ENCODE measurements at regions not wholly inside any gene's neighbourhood (a gene's known extent, or its start where the extent isn't known, plus 50 kb on each side); places are given as distances from the start of the nearest gene placed in this dataset.

DNA sequence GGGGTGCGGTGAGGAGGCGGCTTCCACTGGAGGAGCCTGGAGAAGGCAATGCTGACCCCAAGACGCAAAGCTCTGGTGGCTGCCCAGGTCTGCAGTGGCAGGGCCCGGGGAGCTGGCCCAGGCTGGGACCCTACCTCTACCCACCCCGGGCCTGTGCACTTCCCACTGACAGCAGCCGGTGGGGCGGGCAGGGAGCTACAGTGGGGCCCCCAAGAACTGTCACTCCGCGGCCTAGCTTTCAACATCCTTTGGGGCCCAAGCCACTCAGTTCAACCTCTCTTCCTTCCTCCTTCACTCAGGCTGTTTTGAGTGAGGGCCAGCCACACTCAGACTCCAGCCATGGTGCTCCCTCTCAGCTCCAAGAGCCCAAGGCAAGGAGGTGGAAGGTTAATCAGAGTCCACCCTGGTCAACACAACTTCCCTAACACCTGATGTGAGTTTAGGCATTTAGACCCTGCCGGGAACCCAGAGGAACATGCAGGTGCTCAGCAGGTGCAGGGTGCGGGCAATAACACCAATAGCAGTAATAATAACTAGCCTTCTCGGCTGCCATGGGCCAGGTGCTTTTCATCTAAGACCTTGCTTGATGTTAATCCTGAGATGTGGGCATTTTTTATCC is 93.6 kb downstream of the ZFP36L2 start:
- POLR2A ChIA-PET = interaction anchor here (0.6 to 22.2 kb wide), 17 partner anchors 8 to 348 kb away, joined by 3 to 1375 read pairs (median 6); partner anchors contain the start of gene ZFP36L2
- ATAC-seq (ENCODE audit: low read depth) = peak; percentile 10

DNA sequence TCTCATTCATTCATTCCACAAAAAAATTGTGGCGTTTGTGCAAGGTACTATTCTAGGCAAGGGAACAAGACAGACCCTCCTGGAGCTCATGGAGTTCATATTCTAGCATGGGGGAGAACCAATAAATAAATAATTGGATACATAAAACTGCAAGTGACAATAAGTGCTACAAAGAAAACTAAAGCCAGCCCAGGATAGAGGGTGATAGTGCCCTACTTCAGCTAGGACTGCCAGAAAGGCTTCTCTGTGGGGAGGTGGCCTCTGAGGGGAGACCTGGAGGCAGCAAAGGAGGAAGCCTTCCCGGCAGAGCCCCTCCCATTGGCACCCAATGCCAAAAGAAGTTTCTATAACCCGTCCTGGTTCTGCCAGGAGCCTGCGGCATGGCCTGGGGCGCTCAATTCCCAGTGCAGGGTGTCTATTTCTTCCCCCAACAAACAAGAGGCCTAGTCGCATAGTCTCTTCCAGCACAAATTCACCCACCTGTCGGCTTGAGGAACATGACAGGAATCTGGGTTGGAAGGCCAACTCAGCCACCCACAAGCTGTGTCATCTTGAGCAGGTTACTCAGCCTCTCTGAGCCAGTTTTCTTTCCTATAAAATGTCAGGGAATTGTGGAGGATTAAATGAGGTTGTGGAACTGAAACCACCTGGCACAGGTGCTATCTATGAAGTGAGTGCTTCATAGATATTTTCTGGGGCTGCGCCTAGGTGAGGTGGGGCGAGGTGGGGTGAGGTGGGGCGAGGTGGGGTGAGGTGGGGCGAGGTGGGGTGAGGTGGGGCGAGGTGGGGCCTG is 94.3 kb downstream of the ZFP36L2 start:
- Mint-ChIP-seq H3K4me1 (peaks cover 84% of the 10 kb centered on the region), H3K27ac (peak overlapping the region; percentile 100), H3K27me3 (no peaks in the 10 kb centered on the region), H3K36me3 (peaks cover 5% of the 10 kb centered on the region), H3K9me3 (no peaks in the 10 kb centered on the region), H3K4me3 (peak overlapping the region; percentile 64)
- ATAC-seq (ENCODE audit: low read depth) = no peak
- POLR2A ChIA-PET = interaction anchor here (0.7 to 22.2 kb wide), 17 partner anchors 8 to 349 kb away, joined by 3 to 1375 read pairs (median 10); partner anchors contain the start of gene ZFP36L2
- DNase-seq = no peak

More for the DNA sequence above, 93.6 kb downstream of the ZFP36L2 start:
- peaks cover 85% of the 10 kb centered on the region for H3K4me1 Mint-ChIP-seq
- peaks cover 7% of the 10 kb centered on the region for H3K36me3 Mint-ChIP-seq
- H3K27me3 Mint-ChIP-seq = no peaks in the 10 kb centered on the region
- peak overlapping the region; percentile 64 for H3K4me3 Mint-ChIP-seq
- peak overlapping the region; percentile 100 for H3K27ac Mint-ChIP-seq
- peak; percentile 70 for DNase-seq
- H3K9me3 Mint-ChIP-seq = no peaks in the 10 kb centered on the region

DNA sequence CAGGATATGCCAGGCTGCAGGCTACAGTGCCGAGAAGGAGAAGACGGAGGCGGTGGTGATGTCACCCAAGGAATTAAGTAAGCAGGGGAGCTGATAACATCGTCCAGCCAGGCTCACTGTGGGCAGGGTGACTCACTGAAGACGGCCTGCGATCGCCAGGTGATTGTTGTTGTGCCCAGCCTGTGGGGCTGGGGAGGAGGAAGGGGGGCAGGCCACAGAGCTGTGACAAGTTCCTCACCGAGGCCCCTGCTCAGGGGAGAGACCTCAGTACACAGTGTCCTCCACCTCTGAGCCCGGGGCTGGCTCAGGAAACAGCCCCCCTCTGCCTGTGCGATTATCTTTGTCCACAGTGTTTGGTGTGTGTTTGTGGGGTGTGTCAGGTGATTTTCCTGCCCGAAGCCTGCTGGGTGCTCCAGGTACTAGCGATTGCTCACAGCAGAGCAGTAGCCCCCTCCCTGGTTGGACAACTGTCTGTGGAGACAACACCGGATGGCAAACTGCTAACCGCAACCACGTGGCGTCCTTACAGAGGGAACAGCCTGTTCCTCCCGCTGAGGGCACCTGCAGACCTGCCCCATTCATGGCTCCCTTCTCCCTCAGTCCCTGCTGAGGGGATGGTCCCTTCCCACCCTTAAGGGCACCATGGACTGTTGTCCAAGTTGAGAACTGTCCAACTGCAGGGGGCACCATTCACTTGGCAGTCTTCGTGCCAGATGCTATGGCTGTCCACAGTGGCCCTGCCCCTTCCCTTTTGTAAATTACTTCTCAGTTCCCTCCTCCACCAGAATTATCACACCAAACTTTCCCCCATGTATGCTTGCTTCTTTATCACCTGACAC is 95.1 kb downstream of the ZFP36L2 start:
- Mint-ChIP-seq H3K4me1 (peaks cover 77% of the 10 kb centered on the region), H3K4me3 (peak overlapping the region; percentile 64), H3K36me3 (peaks cover 5% of the 10 kb centered on the region), H3K27ac (peak overlapping the region; percentile 100), H3K9me3 (no peaks in the 10 kb centered on the region), H3K27me3 (no peaks in the 10 kb centered on the region)
- ATAC-seq (ENCODE audit: low read depth) (peak; percentile 49), DNase-seq (peak; percentile 83)
- POLR2A ChIA-PET = interaction anchor here (1.2 to 22.2 kb wide), 10 partner anchors 9 to 321 kb away, joined by 3 to 1375 read pairs (median 26); partner anchors contain the start of gene ZFP36L2

GRCh38 chr2:43130548-43130875 is 95.9 kb downstream of the ZFP36L2 start:
- Mint-ChIP-seq H3K36me3 (peaks cover 5% of the 10 kb centered on the region), H3K9me3 (no peaks in the 10 kb centered on the region), H3K27me3 (no peaks in the 10 kb centered on the region), H3K4me3 (peak overlapping the region; percentile 64), H3K4me1 (peaks cover 77% of the 10 kb centered on the region), H3K27ac (peak overlapping the region; percentile 100)
- POLR2A ChIA-PET = interaction anchor here (1.2 to 22.2 kb wide), 9 partner anchors 10 to 320 kb away, joined by 3 to 1375 read pairs (median 29); partner anchors contain the start of gene ZFP36L2
- DNase-seq (no peak), ATAC-seq (ENCODE audit: low read depth) (no peak)

- Mint-ChIP-seq H3K27ac (peak overlapping the region; percentile 100), H3K4me1 (peaks cover 75% of the 10 kb centered on the region), H3K9me3 (no peaks in the 10 kb centered on the region), H3K36me3 (peaks cover 5% of the 10 kb centered on the region), H3K27me3 (no peaks in the 10 kb centered on the region), H3K4me3 (peak overlapping the region; percentile 64)
- POLR2A ChIA-PET = interaction anchor here (0.7 to 22.2 kb wide), 10 partner anchors 10 to 466 kb away, joined by 3 to 1375 read pairs (median 4); partner anchors contain the start of genes THADA and ZFP36L2
- no peak for DNase-seq
- no peak for ATAC-seq (ENCODE audit: low read depth)
Measured at GRCh38 chr2:43129676-43130547, 96.5 kb downstream of the ZFP36L2 start.

DNA sequence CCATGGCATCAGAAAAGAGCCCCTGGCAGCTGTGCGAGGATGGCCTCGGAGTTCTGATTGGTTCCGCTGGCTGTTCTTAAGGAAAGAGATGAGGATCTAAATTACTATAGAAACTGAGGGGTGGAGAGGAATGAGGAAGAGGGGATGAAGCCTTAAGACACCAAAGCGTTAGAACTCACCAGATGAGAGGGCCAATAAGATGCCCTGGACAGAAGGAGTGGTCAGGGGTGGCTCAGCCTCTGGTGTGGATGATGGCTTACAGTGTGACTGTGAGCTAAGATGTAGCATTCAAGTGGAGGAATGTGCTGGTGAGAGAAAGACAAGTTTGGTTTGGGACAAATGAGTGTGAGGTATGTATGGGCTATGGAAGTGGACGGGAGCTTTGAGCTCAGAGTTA is 97.8 kb downstream of the ZFP36L2 start:
- no peaks in the 10 kb centered on the region for H3K9me3 Mint-ChIP-seq
- peak overlapping the region; percentile 100 for H3K27ac Mint-ChIP-seq
- no peaks in the 10 kb centered on the region for H3K27me3 Mint-ChIP-seq
- H3K4me3 Mint-ChIP-seq = peak overlapping the region; percentile 64
- H3K4me1 Mint-ChIP-seq = peaks cover 74% of the 10 kb centered on the region
- no peak for DNase-seq
- POLR2A ChIA-PET = interaction anchor here (0.9 to 22.2 kb wide), 8 partner anchors 8 to 467 kb away, joined by 3 to 1375 read pairs (median 5); partner anchors contain the start of genes THADA and ZFP36L2
- H3K36me3 Mint-ChIP-seq = peaks cover 5% of the 10 kb centered on the region
- ATAC-seq (ENCODE audit: low read depth) = no peak

GRCh38 chr2:43127941-43128558 is 98.4 kb downstream of the ZFP36L2 start:
- no peaks in the 10 kb centered on the region for H3K9me3 Mint-ChIP-seq
- H3K36me3 Mint-ChIP-seq = peaks cover 5% of the 10 kb centered on the region
- no peak for ATAC-seq (ENCODE audit: low read depth)
- DNase-seq = no peak
- H3K27ac Mint-ChIP-seq = peak overlapping the region; percentile 100
- H3K27me3 Mint-ChIP-seq = no peaks in the 10 kb centered on the region
- POLR2A ChIA-PET = interaction anchor here (0.6 to 22.2 kb wide), 9 partner anchors 9 to 356 kb away, joined by 3 to 1375 read pairs (median 5); partner anchors contain the start of gene ZFP36L2
- H3K4me3 Mint-ChIP-seq = peak overlapping the region; percentile 64
- H3K4me1 Mint-ChIP-seq = peaks cover 70% of the 10 kb centered on the region

GRCh38 chr2:43127208-43127940 is 99.0 kb downstream of the ZFP36L2 start:
- H3K27ac Mint-ChIP-seq = peak overlapping the region; percentile 100

GRCh38 chr2:43126817-43127207 is 99.6 kb downstream of the ZFP36L2 start:
- DNase-seq = no peak
- Mint-ChIP-seq H3K36me3 (peaks cover 11% of the 10 kb centered on the region), H3K27ac (no peak overlapping the region), H3K27me3 (no peaks in the 10 kb centered on the region), H3K4me1 (peaks cover 63% of the 10 kb centered on the region), H3K4me3 (no peak overlapping the region), H3K9me3 (no peaks in the 10 kb centered on the region)
- POLR2A ChIA-PET = interaction anchor here (0.8 to 22.2 kb wide), 6 partner anchors 10 to 96 kb away, joined by 3 to 1375 read pairs (median 4); partner anchors contain the start of gene ZFP36L2
- no peak for ATAC-seq (ENCODE audit: low read depth)

More at GRCh38 chr2:43127208-43127940, 99.0 kb downstream of the ZFP36L2 start:
- peaks cover 67% of the 10 kb centered on the region for H3K4me1 Mint-ChIP-seq
- ATAC-seq (ENCODE audit: low read depth) (peak; percentile 20), DNase-seq (peak; percentile 94)
- H3K27me3 Mint-ChIP-seq = no peaks in the 10 kb centered on the region
- H3K4me3 Mint-ChIP-seq = peak overlapping the region; percentile 64
- POLR2A ChIA-PET = interaction anchor here (0.6 to 22.2 kb wide), 9 partner anchors 10 to 95 kb away, joined by 3 to 1375 read pairs (median 4); partner anchors contain the start of gene ZFP36L2
- peaks cover 6% of the 10 kb centered on the region for H3K36me3 Mint-ChIP-seq
- no peaks in the 10 kb centered on the region for H3K9me3 Mint-ChIP-seq

DNA sequence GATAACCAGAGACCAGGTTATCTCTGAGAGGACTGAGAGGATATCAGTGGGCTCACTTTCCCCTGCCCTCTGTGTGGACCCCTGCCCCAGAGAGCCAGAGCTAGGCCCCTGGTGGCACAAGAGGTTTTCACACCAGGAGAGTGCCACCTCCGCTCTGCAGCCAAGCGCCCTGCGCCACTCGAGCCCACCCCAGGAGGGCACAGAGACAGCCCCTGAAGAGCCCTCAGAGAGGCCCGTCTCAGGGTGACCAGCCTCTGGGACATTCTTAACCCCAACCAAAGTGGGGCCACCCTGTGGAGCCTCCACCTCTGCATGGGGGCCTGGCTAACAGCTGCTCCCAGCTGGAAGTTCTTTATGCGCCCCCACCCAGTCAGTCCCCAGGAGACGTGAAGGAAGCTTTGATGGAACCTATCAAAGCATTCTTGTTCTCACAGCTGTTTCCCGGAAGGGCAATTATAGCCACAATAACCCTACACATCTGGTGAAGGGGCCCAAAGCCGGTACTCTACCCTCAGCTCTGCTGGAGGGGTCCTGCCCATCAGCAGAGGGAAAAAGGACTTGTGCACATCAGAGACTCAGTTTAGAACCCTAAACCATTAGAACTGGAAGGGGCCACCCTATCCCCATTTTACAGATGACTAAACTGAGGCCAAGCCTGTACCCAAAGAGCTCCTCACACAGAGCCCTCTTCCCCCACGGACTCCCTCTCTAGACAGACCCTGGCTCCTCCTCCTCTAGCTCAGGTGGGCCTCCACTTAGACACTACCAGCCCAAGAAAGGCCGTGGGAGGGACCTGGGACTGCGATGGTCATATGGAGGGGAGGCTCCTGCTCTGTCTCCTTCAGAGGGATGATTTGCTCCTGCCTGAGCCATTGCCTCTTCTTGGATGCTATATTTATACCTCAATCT is 101.1 kb downstream of the ZFP36L2 start:
- H3K4me3 Mint-ChIP-seq = no peak overlapping the region
- H3K4me1 Mint-ChIP-seq = peaks cover 51% of the 10 kb centered on the region
- POLR2A ChIA-PET = interaction anchor here (1.0 to 22.2 kb wide), 2 partner anchors 49 to 97 kb away, joined by 3 to 1375 read pairs; partner anchors contain the start of gene ZFP36L2
- no peak overlapping the region for H3K27ac Mint-ChIP-seq
- peaks cover 14% of the 10 kb centered on the region for H3K36me3 Mint-ChIP-seq
- no peaks in the 10 kb centered on the region for H3K27me3 Mint-ChIP-seq
- H3K9me3 Mint-ChIP-seq = no peaks in the 10 kb centered on the region
- ATAC-seq (ENCODE audit: low read depth) (no peak), DNase-seq (no peak)

Measured in activated naive CD8-positive, alpha-beta T cell treated with anti-CD3 and anti-CD28 coated beads, Interleukin-2, amount 10 ng/mL, durations not matched to agents 7 days and 5 days (primary cell).